ENCODE measurements at regions not wholly inside any gene's neighbourhood (a gene's known extent, or its start where the extent isn't known, plus 50 kb on each side); places are given as distances from the start of the nearest gene placed in this dataset.

- TF ChIP-seq, protein P1, sequence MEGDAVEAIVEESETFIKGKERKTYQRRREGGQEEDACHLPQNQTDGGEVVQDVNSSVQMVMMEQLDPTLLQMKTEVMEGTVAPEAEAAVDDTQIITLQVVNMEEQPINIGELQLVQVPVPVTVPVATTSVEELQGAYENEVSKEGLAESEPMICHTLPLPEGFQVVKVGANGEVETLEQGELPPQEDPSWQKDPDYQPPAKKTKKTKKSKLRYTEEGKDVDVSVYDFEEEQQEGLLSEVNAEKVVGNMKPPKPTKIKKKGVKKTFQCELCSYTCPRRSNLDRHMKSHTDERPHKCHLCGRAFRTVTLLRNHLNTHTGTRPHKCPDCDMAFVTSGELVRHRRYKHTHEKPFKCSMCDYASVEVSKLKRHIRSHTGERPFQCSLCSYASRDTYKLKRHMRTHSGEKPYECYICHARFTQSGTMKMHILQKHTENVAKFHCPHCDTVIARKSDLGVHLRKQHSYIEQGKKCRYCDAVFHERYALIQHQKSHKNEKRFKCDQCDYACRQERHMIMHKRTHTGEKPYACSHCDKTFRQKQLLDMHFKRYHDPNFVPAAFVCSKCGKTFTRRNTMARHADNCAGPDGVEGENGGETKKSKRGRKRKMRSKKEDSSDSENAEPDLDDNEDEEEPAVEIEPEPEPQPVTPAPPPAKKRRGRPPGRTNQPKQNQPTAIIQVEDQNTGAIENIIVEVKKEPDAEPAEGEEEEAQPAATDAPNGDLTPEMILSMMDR (IDR thresholded peaks at IDR 0.05; ENCODE audit: poor library complexity, severe bottlenecking) = no peak
- no peak for TF ChIP-seq EP300 (conservative IDR thresholded peaks at IDR 0.05; ENCODE audit: poor library complexity, severe bottlenecking)
- no peak for TF ChIP-seq POLR2AphosphoS5 (IDR thresholded peaks at IDR 0.05)
- no peak for TF ChIP-seq EZH2 (IDR thresholded peaks at IDR 0.05; ENCODE audit: borderline replicate concordance, insufficient read depth, low read length, poor library complexity, severe bottlenecking)
Observed at GRCh38 chr3:186456731-186457191, 87.4 kb downstream of the CRYGS start.
